ENCODE measurements at regions not wholly inside any gene's neighbourhood (a gene's known extent, or its start where the extent isn't known, plus 50 kb on each side); places are given as distances from the start of the nearest gene placed in this dataset.

DNA sequence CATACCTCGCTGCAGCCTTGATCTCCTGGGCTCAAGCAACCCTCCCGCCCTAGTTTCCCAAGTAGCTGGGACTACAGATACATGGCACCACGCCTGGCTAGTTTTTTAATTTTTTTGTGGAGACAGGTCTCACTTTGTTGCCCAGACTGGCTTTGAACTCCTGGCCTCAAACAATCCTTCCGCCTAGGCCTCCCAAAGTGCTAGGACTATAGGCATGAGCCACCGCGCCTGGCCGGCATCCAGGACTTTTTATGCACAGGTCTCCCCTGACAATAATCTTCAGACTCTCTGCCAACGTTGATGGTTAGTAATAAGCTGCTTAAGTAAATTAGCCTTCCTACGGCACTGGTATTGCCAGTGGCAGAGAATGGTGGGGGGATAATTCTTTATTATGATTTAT, 110.5 kb upstream of the MTHFD1L start (continued):
- TF ChIP-seq, protein P1, sequence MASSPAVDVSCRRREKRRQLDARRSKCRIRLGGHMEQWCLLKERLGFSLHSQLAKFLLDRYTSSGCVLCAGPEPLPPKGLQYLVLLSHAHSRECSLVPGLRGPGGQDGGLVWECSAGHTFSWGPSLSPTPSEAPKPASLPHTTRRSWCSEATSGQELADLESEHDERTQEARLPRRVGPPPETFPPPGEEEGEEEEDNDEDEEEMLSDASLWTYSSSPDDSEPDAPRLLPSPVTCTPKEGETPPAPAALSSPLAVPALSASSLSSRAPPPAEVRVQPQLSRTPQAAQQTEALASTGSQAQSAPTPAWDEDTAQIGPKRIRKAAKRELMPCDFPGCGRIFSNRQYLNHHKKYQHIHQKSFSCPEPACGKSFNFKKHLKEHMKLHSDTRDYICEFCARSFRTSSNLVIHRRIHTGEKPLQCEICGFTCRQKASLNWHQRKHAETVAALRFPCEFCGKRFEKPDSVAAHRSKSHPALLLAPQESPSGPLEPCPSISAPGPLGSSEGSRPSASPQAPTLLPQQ (tag by site-specific recombination; IDR thresholded peaks at IDR 0.05): no peak
- TF ChIP-seq ZNF548 (tag by site-specific recombination; IDR thresholded peaks at IDR 0.05) (0 out of 2 replicates have a peak, but pooled peaks have one; percentile 8), ZBTB8A (tag by site-specific recombination; IDR thresholded peaks at IDR 0.05) (no peak), ZNF114 (tag by site-specific recombination; IDR thresholded peaks at IDR 0.05) (no peak), ZNF768 (tag by site-specific recombination; IDR thresholded peaks at IDR 0.05) (no peak), PRDM1 (tag by site-specific recombination; IDR thresholded peaks at IDR 0.05) (no peak), ZBTB21 (tag by site-specific recombination; IDR thresholded peaks at IDR 0.05) (no peak), MZF1 (tag by site-specific recombination; IDR thresholded peaks at IDR 0.05; ENCODE audit: borderline replicate concordance) (peak; percentile 66; the same call in 1 of the 2 replicates), ZNF629 (tag by site-specific recombination; IDR thresholded peaks at IDR 0.05) (no peak; the same call in 1 of the 2 replicates), ZNF596 (tag by site-specific recombination; IDR thresholded peaks at IDR 0.05) (0 out of 2 replicates have a peak, but pooled peaks have one; percentile 3), ZNF529 (tag by site-specific recombination; IDR thresholded peaks at IDR 0.05; ENCODE audit: insufficient replicate concordance) (no peak), KLF16 (tag by site-specific recombination; IDR thresholded peaks at IDR 0.05) (0 out of 2 replicates have a peak, but pooled peaks have one; percentile 23), KLF8 (tag by site-specific recombination; IDR thresholded peaks at IDR 0.05) (0 out of 2 replicates have a peak, but pooled peaks have one; percentile 13), ZNF76 (tag by site-specific recombination; IDR thresholded peaks at IDR 0.05; ENCODE audit: borderline replicate concordance, low read depth) (no peak), ZNF391 (tag by site-specific recombination; IDR thresholded peaks at IDR 0.05; ENCODE audit: borderline replicate concordance, low read depth) (no peak), HOXD13 (CRISPR knock-in tag; IDR thresholded peaks at IDR 0.05; ENCODE audit: borderline replicate concordance) (no peak), OSR2 (tag by site-specific recombination; IDR thresholded peaks at IDR 0.05) (peak; percentile 80)
- TF ChIP-seq, protein P2, sequence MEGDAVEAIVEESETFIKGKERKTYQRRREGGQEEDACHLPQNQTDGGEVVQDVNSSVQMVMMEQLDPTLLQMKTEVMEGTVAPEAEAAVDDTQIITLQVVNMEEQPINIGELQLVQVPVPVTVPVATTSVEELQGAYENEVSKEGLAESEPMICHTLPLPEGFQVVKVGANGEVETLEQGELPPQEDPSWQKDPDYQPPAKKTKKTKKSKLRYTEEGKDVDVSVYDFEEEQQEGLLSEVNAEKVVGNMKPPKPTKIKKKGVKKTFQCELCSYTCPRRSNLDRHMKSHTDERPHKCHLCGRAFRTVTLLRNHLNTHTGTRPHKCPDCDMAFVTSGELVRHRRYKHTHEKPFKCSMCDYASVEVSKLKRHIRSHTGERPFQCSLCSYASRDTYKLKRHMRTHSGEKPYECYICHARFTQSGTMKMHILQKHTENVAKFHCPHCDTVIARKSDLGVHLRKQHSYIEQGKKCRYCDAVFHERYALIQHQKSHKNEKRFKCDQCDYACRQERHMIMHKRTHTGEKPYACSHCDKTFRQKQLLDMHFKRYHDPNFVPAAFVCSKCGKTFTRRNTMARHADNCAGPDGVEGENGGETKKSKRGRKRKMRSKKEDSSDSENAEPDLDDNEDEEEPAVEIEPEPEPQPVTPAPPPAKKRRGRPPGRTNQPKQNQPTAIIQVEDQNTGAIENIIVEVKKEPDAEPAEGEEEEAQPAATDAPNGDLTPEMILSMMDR (tag by site-specific recombination; IDR thresholded peaks at IDR 0.05): no peak
- TF ChIP-seq, protein P3, sequence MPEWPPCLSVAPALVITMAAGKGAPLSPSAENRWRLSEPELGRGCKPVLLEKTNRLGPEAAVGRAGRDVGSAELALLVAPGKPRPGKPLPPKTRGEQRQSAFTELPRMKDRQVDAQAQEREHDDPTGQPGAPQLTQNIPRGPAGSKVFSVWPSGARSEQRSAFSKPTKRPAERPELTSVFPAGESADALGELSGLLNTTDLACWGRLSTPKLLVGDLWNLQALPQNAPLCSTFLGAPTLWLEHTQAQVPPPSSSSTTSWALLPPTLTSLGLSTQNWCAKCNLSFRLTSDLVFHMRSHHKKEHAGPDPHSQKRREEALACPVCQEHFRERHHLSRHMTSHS (tag by site-specific recombination; IDR thresholded peaks at IDR 0.05): no peak

DNA sequence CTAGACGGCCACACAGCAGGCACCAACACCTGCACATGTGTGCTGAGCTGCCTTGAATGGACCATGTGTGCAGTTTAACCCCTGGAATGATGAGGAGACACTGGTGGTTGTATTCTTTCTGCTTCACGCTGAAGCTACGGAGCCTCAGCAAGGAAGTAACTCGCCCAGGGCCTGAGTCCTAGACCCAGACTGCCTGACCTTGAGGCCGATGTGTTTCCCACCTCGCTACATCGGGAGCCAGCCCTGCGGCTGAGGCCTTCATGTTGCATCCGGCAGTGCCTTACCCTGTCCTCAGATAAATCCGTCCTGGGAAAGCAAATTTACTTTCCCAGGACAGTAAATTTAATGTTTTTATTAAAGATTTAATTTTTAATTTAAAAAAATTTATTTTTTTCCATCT, 110.0 kb upstream of the MTHFD1L start:
- H3K4me1 ChIP-seq (ENCODE audit: control insufficient read depth, insufficient read depth, low read length): peaks cover 45% of the 10 kb centered on the region
- no peak overlapping the region for H3K4me3 ChIP-seq (ENCODE audit: low read depth, low read length)
- TF ChIP-seq ZNF140 (tag by site-specific recombination; IDR thresholded peaks at IDR 0.05): no peak
- TF ChIP-seq, protein P4, sequence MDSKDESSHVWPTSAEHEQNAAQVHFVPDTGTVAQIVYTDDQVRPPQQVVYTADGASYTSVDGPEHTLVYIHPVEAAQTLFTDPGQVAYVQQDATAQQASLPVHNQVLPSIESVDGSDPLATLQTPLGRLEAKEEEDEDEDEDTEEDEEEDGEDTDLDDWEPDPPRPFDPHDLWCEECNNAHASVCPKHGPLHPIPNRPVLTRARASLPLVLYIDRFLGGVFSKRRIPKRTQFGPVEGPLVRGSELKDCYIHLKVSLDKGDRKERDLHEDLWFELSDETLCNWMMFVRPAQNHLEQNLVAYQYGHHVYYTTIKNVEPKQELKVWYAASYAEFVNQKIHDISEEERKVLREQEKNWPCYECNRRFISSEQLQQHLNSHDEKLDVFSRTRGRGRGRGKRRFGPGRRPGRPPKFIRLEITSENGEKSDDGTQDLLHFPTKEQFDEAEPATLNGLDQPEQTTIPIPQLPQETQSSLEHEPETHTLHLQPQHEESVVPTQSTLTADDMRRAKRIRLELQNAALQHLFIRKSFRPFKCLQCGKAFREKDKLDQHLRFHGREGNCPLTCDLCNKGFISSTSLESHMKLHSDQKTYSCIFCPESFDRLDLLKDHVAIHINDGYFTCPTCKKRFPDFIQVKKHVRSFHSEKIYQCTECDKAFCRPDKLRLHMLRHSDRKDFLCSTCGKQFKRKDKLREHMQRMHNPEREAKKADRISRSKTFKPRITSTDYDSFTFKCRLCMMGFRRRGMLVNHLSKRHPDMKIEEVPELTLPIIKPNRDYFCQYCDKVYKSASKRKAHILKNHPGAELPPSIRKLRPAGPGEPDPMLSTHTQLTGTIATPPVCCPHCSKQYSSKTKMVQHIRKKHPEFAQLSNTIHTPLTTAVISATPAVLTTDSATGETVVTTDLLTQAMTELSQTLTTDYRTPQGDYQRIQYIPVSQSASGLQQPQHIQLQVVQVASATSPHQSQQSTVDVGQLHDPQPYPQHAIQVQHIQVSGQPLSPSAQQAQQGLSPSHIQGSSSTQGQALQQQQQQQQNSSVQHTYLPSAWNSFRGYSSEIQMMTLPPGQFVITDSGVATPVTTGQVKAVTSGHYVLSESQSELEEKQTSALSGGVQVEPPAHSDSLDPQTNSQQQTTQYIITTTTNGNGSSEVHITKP (tag by site-specific recombination; IDR thresholded peaks at IDR 0.05): 0 out of 2 replicates have a peak, but pooled peaks have one; percentile 58
- ChIA-PET CTCF (interaction anchor here (0.6 to 1.6 kb wide), 6 partner anchors 21 to 1112 kb away, joined by 3 to 5 read pairs (median 3); no protein-coding TSS in a partner anchor), POLR2A (no interaction called here)
- peak overlapping the region; percentile 50; the same call in 1 of the 2 replicates for H3K27ac ChIP-seq (ENCODE audit: extremely low read depth, low read depth, low read length)
- no peaks in the 10 kb centered on the region for H3K9me3 ChIP-seq (ENCODE audit: control insufficient read depth, insufficient read depth, low read depth, low read length)
- H3K36me3 ChIP-seq (ENCODE audit: control insufficient read depth in 2 of 2, insufficient read depth in 1 of 2, low read length in 2 of 2): no peaks in the 10 kb centered on the region
